HEK293 (cell line): ENCODE measurements at regions not wholly inside any gene's neighbourhood (a gene's known extent, or its start where the extent isn't known, plus 50 kb on each side); places are given as distances from the start of the nearest gene placed in this dataset.

Experiments
- CTCF ChIA-PET: fragments of 350-600 bp; formaldehyde crosslinking; extraction: SDS; loops from one replicate; lab custom pipeline; 2021; ENCODE audit warnings: antibody characterized with exemption; lab: Yijun Ruan, JAX
- POLR2A ChIA-PET: fragments of 300-600 bp; formaldehyde crosslinking; extraction: SDS; loops from one replicate; lab custom pipeline; 2020; ENCODE audit warnings: antibody characterized with exemption, inconsistent platforms; lab: Yijun Ruan, JAX
- H3K27ac ChIP-seq: fragments of 200-500 bp; sonication (Bioruptor generic); 2 replicates; pipeline ENCODE4 v1.5.1; 2014; ENCODE audit warnings: low read depth, low read length, control low read depth, inconsistent platforms; ENCODE audit errors: extremely low read depth
- H3K36me3 ChIP-seq, 2 experiments: fragments of 200-500 bp in 1 of 2; sonication (Bioruptor generic) in 1 of 2; 1 replicate in 1 of 2; 2 replicates in 1 of 2; pipeline ENCODE4 v1.5.1; 2014 to 2017; ENCODE audit warnings: inconsistent platforms in 2 of 2, low read length in 2 of 2; ENCODE audit not compliant: control insufficient read depth in 2 of 2, insufficient read depth in 1 of 2
- H3K4me1 ChIP-seq: fragments of 200-500 bp; sonication (Bioruptor generic); 2 replicates; pipeline ENCODE4 v1.5.1; 2014; ENCODE audit warnings: mild to moderate bottlenecking, low read length, inconsistent platforms; ENCODE audit not compliant: control insufficient read depth, insufficient read depth
- H3K4me3 ChIP-seq: 2 replicates; pipeline ENCODE4 v1.5.1; 2011; ENCODE audit warnings: low read depth, mild to moderate bottlenecking, control low read depth, low read length, moderate library complexity
- H3K9me3 ChIP-seq: fragments of 200-500 bp; sonication (Bioruptor generic); 2 replicates; pipeline ENCODE4 v1.5.1; 2014; ENCODE audit warnings: low read depth, low read length, inconsistent platforms; ENCODE audit not compliant: control insufficient read depth, insufficient read depth
- GLIS1 ChIP-seq: fragments of 450-650 bp; formaldehyde crosslinking; IDR thresholded peaks from 2 replicates; pipeline ENCODE4 v1.5.1; 2016; ENCODE audit warnings: missing biosample characterization, missing genetic modification characterization
- HOXA7 ChIP-seq: sonication (generic); formaldehyde crosslinking; IDR thresholded peaks from 2 replicates; pipeline ENCODE4 v1.8.1; 2022; ENCODE audit warnings: missing genetic modification reagents, borderline replicate concordance
- KLF7 ChIP-seq: fragments of 450-650 bp; formaldehyde crosslinking; IDR thresholded peaks from 2 replicates; pipeline ENCODE4 v1.5.1; 2016; ENCODE audit warnings: missing biosample characterization, missing genetic modification characterization, borderline replicate concordance
- MZF1 ChIP-seq: fragments of 450-650 bp; formaldehyde crosslinking; IDR thresholded peaks from 2 replicates; pipeline ENCODE4 v1.5.1; 2017; ENCODE audit warnings: missing biosample characterization, missing genetic modification characterization, borderline replicate concordance
- WT1 ChIP-seq: fragments of 450-650 bp; formaldehyde crosslinking; IDR thresholded peaks from 2 replicates; pipeline ENCODE4 v1.5.1; 2016; ENCODE audit warnings: missing biosample characterization, missing genetic modification characterization
- ZBTB21 ChIP-seq: fragments of 450-650 bp; formaldehyde crosslinking; IDR thresholded peaks from 2 replicates; pipeline ENCODE4 v1.5.1; 2017; ENCODE audit warnings: missing biosample characterization, missing genetic modification characterization
- ZNF112 ChIP-seq: fragments of 450-650 bp; formaldehyde crosslinking; IDR thresholded peaks from 2 replicates; pipeline ENCODE4 v1.5.0; 2017; ENCODE audit warnings: missing biosample characterization, missing genetic modification characterization
- ZNF394 ChIP-seq: fragments of 450-650 bp; formaldehyde crosslinking; IDR thresholded peaks from 2 replicates; pipeline ENCODE4 v1.5.1; 2016; ENCODE audit warnings: missing biosample characterization, missing genetic modification characterization, mild to moderate bottlenecking, moderate library complexity, borderline replicate concordance
- ZNF571 ChIP-seq: fragments of 450-650 bp; formaldehyde crosslinking; IDR thresholded peaks from 2 replicates; pipeline ENCODE4 v1.5.0; 2017; ENCODE audit warnings: missing biosample characterization, missing genetic modification characterization
- ZNF701 ChIP-seq: fragments of 450-650 bp; formaldehyde crosslinking; IDR thresholded peaks from 2 replicates; pipeline ENCODE4 v1.5.1; 2016; ENCODE audit warnings: missing biosample characterization, missing genetic modification characterization
- ZNF830 ChIP-seq: fragments of 450-650 bp; IDR thresholded peaks from 2 replicates; pipeline ENCODE4 v1.5.0; 2018; ENCODE audit warnings: missing biosample characterization, missing genetic modification characterization, low read depth, mild to moderate bottlenecking, moderate library complexity
- ZSCAN23 ChIP-seq: fragments of 450-650 bp; formaldehyde crosslinking; IDR thresholded peaks from 2 replicates; pipeline ENCODE4 v1.5.1; 2016; ENCODE audit warnings: missing biosample characterization, missing genetic modification characterization
- TF ChIP-seq, protein P1 (sequence below): fragments of 450-650 bp; formaldehyde crosslinking; IDR thresholded peaks from 2 replicates; pipeline ENCODE4 v1.5.1; 2017; ENCODE audit warnings: missing biosample characterization, missing genetic modification characterization
- TF ChIP-seq, protein P2 (sequence below): fragments of 450-650 bp; formaldehyde crosslinking; IDR thresholded peaks from 2 replicates; pipeline ENCODE4 v1.5.1; 2016; ENCODE audit warnings: missing biosample characterization, missing genetic modification characterization
- TF ChIP-seq, protein P3 (sequence below): fragments of 450-650 bp; formaldehyde crosslinking; IDR thresholded peaks from 2 replicates; pipeline ENCODE4 v1.5.1; 2017; ENCODE audit warnings: missing biosample characterization, missing genetic modification characterization
- TF ChIP-seq, protein P4 (sequence below): fragments of 450-650 bp; IDR thresholded peaks from 2 replicates; pipeline ENCODE4 v1.5.1; 2018; ENCODE audit warnings: missing biosample characterization, missing genetic modification characterization
- TF ChIP-seq, protein P5 (sequence below): fragments of 450-650 bp; formaldehyde crosslinking; IDR thresholded peaks from 2 replicates; pipeline ENCODE4 v1.5.1; 2017; ENCODE audit warnings: missing biosample characterization, mild to moderate bottlenecking, missing genetic modification characterization, moderate library complexity
- TF ChIP-seq, protein P6 (sequence below): fragments of 450-650 bp; formaldehyde crosslinking; IDR thresholded peaks from 2 replicates; pipeline ENCODE4 v1.5.1; 2016; ENCODE audit warnings: missing biosample characterization, missing genetic modification characterization
- TF ChIP-seq, protein P7 (sequence below): fragments of 450-650 bp; formaldehyde crosslinking; IDR thresholded peaks from 2 replicates; pipeline ENCODE4 v1.5.1; 2017; ENCODE audit warnings: missing biosample characterization, missing genetic modification characterization

DNA sequence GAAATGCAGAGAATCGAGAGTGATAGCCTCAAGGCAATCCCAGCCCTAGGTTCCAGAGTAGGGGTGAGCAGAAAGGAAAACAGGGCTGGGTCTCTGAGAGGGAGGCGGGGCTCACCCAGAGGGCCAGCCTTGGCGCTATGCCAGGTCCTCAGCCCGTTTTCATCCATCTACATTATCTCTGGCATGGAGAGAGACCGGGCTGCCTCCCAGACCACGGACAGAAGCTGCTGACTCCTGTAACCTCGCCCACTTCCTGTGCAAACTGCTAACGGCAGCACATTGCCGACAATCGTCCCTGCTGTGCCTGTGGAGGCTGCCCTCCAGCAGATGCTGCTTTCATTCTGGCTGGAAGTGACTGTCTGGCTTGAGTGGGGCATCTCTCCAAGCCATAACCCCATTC is 569.1 kb downstream of the NPHP4 start:
- CTCF ChIA-PET = no interaction called here
- TF ChIP-seq, protein P1, sequence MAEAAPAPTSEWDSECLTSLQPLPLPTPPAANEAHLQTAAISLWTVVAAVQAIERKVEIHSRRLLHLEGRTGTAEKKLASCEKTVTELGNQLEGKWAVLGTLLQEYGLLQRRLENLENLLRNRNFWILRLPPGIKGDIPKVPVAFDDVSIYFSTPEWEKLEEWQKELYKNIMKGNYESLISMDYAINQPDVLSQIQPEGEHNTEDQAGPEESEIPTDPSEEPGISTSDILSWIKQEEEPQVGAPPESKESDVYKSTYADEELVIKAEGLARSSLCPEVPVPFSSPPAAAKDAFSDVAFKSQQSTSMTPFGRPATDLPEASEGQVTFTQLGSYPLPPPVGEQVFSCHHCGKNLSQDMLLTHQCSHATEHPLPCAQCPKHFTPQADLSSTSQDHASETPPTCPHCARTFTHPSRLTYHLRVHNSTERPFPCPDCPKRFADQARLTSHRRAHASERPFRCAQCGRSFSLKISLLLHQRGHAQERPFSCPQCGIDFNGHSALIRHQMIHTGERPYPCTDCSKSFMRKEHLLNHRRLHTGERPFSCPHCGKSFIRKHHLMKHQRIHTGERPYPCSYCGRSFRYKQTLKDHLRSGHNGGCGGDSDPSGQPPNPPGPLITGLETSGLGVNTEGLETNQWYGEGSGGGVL (tag by site-specific recombination) = no peak
- TF ChIP-seq, protein P2, sequence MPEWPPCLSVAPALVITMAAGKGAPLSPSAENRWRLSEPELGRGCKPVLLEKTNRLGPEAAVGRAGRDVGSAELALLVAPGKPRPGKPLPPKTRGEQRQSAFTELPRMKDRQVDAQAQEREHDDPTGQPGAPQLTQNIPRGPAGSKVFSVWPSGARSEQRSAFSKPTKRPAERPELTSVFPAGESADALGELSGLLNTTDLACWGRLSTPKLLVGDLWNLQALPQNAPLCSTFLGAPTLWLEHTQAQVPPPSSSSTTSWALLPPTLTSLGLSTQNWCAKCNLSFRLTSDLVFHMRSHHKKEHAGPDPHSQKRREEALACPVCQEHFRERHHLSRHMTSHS = no peak
- no peak for TF ChIP-seq ZNF571 (tag by site-specific recombination)
- TF ChIP-seq, protein P3, sequence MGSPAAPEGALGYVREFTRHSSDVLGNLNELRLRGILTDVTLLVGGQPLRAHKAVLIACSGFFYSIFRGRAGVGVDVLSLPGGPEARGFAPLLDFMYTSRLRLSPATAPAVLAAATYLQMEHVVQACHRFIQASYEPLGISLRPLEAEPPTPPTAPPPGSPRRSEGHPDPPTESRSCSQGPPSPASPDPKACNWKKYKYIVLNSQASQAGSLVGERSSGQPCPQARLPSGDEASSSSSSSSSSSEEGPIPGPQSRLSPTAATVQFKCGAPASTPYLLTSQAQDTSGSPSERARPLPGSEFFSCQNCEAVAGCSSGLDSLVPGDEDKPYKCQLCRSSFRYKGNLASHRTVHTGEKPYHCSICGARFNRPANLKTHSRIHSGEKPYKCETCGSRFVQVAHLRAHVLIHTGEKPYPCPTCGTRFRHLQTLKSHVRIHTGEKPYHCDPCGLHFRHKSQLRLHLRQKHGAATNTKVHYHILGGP (tag by site-specific recombination) = no peak
- TF ChIP-seq KLF7 (tag by site-specific recombination) = no peak
- no peak for TF ChIP-seq ZNF830 (tag by site-specific recombination)
- TF ChIP-seq ZNF112 = no peak
- TF ChIP-seq ZSCAN23 (tag by site-specific recombination) = no peak
- TF ChIP-seq ZNF701 (tag by site-specific recombination) = no peak
- TF ChIP-seq, protein P4, sequence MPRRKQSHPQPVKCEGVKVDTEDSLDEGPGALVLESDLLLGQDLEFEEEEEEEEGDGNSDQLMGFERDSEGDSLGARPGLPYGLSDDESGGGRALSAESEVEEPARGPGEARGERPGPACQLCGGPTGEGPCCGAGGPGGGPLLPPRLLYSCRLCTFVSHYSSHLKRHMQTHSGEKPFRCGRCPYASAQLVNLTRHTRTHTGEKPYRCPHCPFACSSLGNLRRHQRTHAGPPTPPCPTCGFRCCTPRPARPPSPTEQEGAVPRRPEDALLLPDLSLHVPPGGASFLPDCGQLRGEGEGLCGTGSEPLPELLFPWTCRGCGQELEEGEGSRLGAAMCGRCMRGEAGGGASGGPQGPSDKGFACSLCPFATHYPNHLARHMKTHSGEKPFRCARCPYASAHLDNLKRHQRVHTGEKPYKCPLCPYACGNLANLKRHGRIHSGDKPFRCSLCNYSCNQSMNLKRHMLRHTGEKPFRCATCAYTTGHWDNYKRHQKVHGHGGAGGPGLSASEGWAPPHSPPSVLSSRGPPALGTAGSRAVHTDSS = no peak
- TF ChIP-seq ZBTB21 (tag by site-specific recombination) = no peak
- no peak for TF ChIP-seq ZNF394 (tag by site-specific recombination)
- TF ChIP-seq, protein P5, sequence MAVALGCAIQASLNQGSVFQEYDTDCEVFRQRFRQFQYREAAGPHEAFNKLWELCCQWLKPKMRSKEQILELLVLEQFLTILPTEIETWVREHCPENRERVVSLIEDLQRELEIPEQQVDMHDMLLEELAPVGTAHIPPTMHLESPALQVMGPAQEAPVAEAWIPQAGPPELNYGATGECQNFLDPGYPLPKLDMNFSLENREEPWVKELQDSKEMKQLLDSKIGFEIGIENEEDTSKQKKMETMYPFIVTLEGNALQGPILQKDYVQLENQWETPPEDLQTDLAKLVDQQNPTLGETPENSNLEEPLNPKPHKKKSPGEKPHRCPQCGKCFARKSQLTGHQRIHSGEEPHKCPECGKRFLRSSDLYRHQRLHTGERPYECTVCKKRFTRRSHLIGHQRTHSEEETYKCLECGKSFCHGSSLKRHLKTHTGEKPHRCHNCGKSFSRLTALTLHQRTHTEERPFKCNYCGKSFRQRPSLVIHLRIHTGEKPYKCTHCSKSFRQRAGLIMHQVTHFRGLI (tag by site-specific recombination) = no peak
- TF ChIP-seq, protein P6, sequence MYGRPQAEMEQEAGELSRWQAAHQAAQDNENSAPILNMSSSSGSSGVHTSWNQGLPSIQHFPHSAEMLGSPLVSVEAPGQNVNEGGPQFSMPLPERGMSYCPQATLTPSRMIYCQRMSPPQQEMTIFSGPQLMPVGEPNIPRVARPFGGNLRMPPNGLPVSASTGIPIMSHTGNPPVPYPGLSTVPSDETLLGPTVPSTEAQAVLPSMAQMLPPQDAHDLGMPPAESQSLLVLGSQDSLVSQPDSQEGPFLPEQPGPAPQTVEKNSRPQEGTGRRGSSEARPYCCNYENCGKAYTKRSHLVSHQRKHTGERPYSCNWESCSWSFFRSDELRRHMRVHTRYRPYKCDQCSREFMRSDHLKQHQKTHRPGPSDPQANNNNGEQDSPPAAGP (tag by site-specific recombination) = no peak
- TF ChIP-seq, protein P7, sequence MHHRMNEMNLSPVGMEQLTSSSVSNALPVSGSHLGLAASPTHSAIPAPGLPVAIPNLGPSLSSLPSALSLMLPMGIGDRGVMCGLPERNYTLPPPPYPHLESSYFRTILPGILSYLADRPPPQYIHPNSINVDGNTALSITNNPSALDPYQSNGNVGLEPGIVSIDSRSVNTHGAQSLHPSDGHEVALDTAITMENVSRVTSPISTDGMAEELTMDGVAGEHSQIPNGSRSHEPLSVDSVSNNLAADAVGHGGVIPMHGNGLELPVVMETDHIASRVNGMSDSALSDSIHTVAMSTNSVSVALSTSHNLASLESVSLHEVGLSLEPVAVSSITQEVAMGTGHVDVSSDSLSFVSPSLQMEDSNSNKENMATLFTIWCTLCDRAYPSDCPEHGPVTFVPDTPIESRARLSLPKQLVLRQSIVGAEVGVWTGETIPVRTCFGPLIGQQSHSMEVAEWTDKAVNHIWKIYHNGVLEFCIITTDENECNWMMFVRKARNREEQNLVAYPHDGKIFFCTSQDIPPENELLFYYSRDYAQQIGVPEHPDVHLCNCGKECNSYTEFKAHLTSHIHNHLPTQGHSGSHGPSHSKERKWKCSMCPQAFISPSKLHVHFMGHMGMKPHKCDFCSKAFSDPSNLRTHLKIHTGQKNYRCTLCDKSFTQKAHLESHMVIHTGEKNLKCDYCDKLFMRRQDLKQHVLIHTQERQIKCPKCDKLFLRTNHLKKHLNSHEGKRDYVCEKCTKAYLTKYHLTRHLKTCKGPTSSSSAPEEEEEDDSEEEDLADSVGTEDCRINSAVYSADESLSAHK (tag by site-specific recombination) = no peak
- no peak for TF ChIP-seq WT1 (tag by site-specific recombination)
- no peak for TF ChIP-seq HOXA7 (CRISPR knock-in tag)
- TF ChIP-seq GLIS1 (tag by site-specific recombination) = no peak
- no peak for TF ChIP-seq MZF1 (tag by site-specific recombination)
- Histone ChIP-seq H3K27ac (no peak overlapping the region), H3K9me3 (no peaks in the 10 kb centered on the region), H3K36me3 (no peaks in the 10 kb centered on the region), H3K4me3 (no peak overlapping the region), H3K4me1 (no peaks in the 10 kb centered on the region)
- POLR2A ChIA-PET = no interaction called here
